Stomach (tissue), 4 donors: ENCODE measurements at regions not wholly inside any gene's neighbourhood (a gene's known extent, or its start where the extent isn't known, plus 50 kb on each side); places are given as distances from the start of the nearest gene placed in this dataset.

Experiments
- EP300 ChIP-seq: sonication (generic); formaldehyde crosslinking; IDR thresholded peaks from one replicate; pipeline ENCODE4 v1.6.1; 2017; ENCODE audit warnings: antibody characterized with exemption
- POLR2A ChIP-seq, 4 donors: fragments of 450-650 bp; IDR thresholded peaks; one replicate each; pipeline ENCODE4 v1.6.1; 2016; ENCODE audit warnings: antibody characterized with exemption in 4 of 4, control low read depth in 2 of 4, mild to moderate bottlenecking in 1 of 4, moderate library complexity in 1 of 4

GRCh38 chr7:114130866-114131265 is 212.1 kb upstream of the PPP1R3A start:
- TF ChIP-seq POLR2A (IDR thresholded peaks at IDR 0.05) (no peak), EP300 (no peak)
